Memory B cell (primary cell): ENCODE measurements at regions not wholly inside any gene's neighbourhood (a gene's known extent, or its start where the extent isn't known, plus 50 kb on each side); places are given as distances from the start of the nearest gene placed in this dataset.

Experiments
- ATAC-seq: fragments of 150-1000 bp; cut with Tn5 transposase; 2 replicates; pipeline ENCODE4 v1.10.0; 2021; ENCODE audit warnings: low read depth, mild to moderate bottlenecking, moderate library complexity
- DNase-seq, 2 donors: peaks; one replicate each; pipeline ENCODE4 v3.0.0; 2022; ENCODE audit warnings: low spot score in 2 of 2
- H3K27ac Mint-ChIP-seq: one replicate; pipeline ENCODE4 v1.8.0; 2022; ENCODE audit warnings: mild to moderate bottlenecking, moderate library complexity, mixed read lengths
- H3K27me3 Mint-ChIP-seq: one replicate; pipeline ENCODE4 v1.8.0; 2022; ENCODE audit warnings: mixed read lengths
- H3K36me3 Mint-ChIP-seq: one replicate; pipeline ENCODE4 v1.8.0; 2022; ENCODE audit warnings: mild to moderate bottlenecking, mixed read lengths
- H3K4me1 Mint-ChIP-seq: one replicate; pipeline ENCODE4 v1.8.0; 2022; ENCODE audit warnings: mixed read lengths
- H3K4me3 Mint-ChIP-seq: one replicate; pipeline ENCODE4 v1.8.0; 2022; ENCODE audit warnings: mild to moderate bottlenecking, moderate library complexity, mixed read lengths
- H3K9me3 Mint-ChIP-seq: one replicate; pipeline ENCODE4 v1.8.0; 2022; ENCODE audit warnings: mixed read lengths

DNA sequence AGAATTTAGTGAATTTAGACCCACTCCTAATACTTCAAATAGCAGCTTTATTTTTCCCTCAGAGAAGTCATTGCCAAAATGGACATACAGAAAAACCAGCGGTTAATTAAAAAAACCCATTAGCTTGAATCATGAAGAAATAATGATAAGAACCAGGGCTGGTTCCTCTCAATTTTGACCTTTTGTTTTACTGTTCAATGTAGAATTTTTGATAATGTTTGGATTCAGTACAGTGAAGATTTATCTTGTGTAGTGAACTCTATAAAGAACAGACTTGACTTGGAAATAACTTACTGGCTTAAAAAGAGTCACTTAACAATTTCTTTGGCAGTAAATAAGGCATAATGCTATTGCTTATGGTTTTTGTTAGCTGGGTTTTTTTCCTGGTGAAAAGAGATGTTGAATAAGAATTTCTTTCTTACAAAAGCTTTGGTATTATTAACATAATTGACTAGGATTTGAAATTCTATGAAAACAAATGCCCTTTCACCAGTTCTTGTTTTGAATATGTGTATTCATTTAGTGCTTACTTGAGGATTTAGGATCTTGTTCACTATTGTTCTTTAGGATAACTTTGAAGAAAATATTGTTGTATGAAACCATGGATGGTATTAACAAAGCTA, 73.4 kb upstream of the ITPRID2 start:
- no peak overlapping the region for H3K4me3 Mint-ChIP-seq
- no peak for ATAC-seq
- H3K9me3 Mint-ChIP-seq: no peaks in the 10 kb centered on the region
- H3K27ac Mint-ChIP-seq: no peak overlapping the region
- no peaks in the 10 kb centered on the region for H3K36me3 Mint-ChIP-seq
- no peaks in the 10 kb centered on the region for H3K4me1 Mint-ChIP-seq
- DNase-seq: no peak
- H3K27me3 Mint-ChIP-seq: peaks cover 3% of the 10 kb centered on the region

DNA sequence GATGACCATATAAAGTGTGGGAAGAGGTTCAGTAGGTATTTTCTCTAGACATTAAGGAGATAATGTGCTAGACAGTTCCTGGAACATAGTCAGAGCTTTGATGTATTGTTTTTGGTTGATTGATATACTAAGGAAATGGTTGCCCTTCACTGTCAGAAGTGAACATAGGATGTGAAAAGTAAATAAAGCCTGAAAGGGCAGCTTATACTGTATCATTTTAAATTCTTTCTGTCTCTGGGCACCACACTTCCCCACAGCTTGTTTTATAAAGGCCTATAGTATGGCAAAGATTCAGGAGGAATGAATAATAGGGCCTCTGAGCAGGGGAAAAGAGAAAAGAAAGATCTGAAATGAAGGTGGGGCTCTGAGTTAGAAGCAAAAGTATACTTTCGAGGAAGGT, 72.7 kb upstream of the ITPRID2 start:
- Mint-ChIP-seq H3K4me1 (no peaks in the 10 kb centered on the region), H3K27ac (no peak overlapping the region), H3K27me3 (peaks cover 2% of the 10 kb centered on the region), H3K36me3 (no peaks in the 10 kb centered on the region), H3K4me3 (no peak overlapping the region), H3K9me3 (no peaks in the 10 kb centered on the region)
- no peak for DNase-seq
- no peak for ATAC-seq

DNA sequence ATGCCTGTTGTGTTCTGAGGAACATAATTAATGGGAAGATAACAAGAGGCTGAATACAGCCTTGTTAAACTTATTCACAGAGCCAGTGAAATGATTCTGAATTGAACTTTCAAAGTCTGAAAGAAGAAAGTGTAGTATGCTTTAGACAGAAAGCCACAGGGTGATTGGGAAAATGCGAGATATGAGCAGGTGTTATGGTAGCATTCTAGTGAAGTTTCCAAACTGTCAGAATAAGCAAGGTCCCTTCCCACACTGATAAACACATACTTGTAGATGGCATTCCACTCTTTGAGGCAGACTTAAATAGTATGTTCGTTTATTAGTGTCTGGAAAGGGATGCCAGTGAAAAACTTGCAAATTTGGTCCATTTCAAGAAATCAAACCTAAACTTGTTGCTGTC, 70.5 kb upstream of the ITPRID2 start:
- H3K9me3 Mint-ChIP-seq: no peaks in the 10 kb centered on the region

DNA sequence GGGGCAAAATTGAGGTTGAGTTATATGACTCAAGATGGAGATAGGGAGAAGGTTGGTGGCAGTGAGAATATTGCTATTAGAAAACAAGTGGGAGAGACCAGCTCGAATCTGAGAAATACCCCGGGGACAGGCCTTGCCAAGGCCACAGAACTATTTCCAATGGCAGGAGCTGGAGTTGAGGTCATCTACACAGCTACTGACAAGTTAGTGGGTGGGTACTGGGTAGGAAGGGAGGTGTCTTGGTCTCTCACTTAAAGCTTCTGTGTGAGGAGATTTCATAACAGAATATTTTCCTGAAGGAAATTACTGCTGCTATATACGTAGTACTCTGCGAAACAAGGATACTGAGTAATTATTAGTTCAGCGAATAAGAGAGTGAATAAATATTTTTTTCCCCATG, 69.4 kb upstream of the ITPRID2 start:
- Mint-ChIP-seq H3K4me3 (no peak overlapping the region), H3K27me3 (peaks cover 2% of the 10 kb centered on the region), H3K9me3 (no peaks in the 10 kb centered on the region), H3K27ac (no peak overlapping the region), H3K36me3 (no peaks in the 10 kb centered on the region), H3K4me1 (no peaks in the 10 kb centered on the region)
- DNase-seq: no peak
- ATAC-seq: no peak

More for the DNA sequence above, 70.5 kb upstream of the ITPRID2 start:
- no peaks in the 10 kb centered on the region for H3K4me1 Mint-ChIP-seq
- H3K27me3 Mint-ChIP-seq: peaks cover 4% of the 10 kb centered on the region
- no peak for DNase-seq
- H3K4me3 Mint-ChIP-seq: no peak overlapping the region
- H3K27ac Mint-ChIP-seq: no peak overlapping the region
- H3K36me3 Mint-ChIP-seq: no peaks in the 10 kb centered on the region
- ATAC-seq: no peak

GRCh38 chr2:181823405-181823804, 68.1 kb upstream of the ITPRID2 start:
- Mint-ChIP-seq H3K4me3 (no peak overlapping the region), H3K4me1 (no peaks in the 10 kb centered on the region), H3K36me3 (no peaks in the 10 kb centered on the region), H3K27me3 (peaks cover 2% of the 10 kb centered on the region), H3K27ac (no peak overlapping the region), H3K9me3 (no peaks in the 10 kb centered on the region)
- DNase-seq: no peak
- no peak for ATAC-seq

DNA sequence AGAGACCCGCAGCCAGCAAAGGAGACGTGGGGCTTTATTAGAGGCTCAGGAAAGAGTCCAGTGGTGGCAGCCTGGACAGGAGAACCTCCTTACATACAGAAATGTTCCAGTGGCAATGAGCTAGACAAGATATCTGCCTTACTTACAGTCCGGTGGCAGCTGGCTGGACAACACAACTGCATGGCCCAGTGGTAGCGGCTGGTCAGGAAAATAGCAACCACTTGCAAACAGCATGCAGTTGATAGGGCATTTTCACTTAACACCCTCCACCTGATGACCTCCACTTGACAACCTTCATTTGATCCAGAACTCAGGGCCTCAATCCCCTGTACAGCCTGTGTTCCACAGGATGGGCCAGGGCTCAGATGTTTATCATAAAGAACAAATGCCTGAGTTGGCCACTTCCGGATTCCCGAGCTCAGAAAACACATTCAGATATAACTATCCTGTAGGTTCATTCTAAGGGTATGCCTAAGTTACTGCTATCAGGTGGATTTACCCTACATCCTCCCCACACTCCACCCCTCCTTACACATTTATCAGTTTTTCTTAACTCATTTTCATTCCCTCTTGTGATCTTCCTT, 63.3 kb upstream of the ITPRID2 start:
- peaks cover 9% of the 10 kb centered on the region for H3K27me3 Mint-ChIP-seq
- H3K9me3 Mint-ChIP-seq: no peaks in the 10 kb centered on the region
- DNase-seq: no peak
- no peak overlapping the region for H3K27ac Mint-ChIP-seq
- no peaks in the 10 kb centered on the region for H3K36me3 Mint-ChIP-seq
- no peak overlapping the region for H3K4me3 Mint-ChIP-seq
- no peak for ATAC-seq
- H3K4me1 Mint-ChIP-seq: no peaks in the 10 kb centered on the region

DNA sequence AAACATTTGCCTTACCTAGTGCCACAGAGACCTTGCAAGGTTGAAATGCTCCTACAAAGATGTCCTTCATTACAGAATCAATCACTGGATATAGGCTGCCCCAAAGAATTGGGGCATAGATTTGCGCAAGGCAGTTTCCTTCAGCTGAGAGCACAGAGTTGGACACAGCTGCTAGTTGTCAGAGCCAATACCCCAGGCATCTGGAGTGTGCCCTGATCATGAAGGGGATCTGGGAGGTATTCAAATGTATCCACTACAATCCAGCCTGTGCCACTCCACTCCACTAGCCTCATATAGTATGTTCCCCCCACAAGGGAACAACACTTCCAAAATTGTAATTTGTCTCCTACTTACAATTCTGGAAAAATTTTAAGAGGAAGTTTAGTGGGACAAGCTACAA, 62.3 kb upstream of the ITPRID2 start:
- Mint-ChIP-seq H3K27ac (no peak overlapping the region), H3K36me3 (no peaks in the 10 kb centered on the region), H3K27me3 (peaks cover 9% of the 10 kb centered on the region), H3K4me3 (no peak overlapping the region), H3K4me1 (no peaks in the 10 kb centered on the region), H3K9me3 (no peaks in the 10 kb centered on the region)
- ATAC-seq (no peak), DNase-seq (no peak)

- Mint-ChIP-seq H3K36me3 (no peaks in the 10 kb centered on the region), H3K9me3 (peaks cover 2% of the 10 kb centered on the region), H3K27me3 (peaks cover 12% of the 10 kb centered on the region)
Measured at GRCh38 chr2:181832015-181832414, 59.5 kb upstream of the ITPRID2 start.

GRCh38 chr2:181836583-181836982, 54.9 kb upstream of the ITPRID2 start:
- H3K9me3 Mint-ChIP-seq: peaks cover 2% of the 10 kb centered on the region
- H3K27me3 Mint-ChIP-seq: peaks cover 11% of the 10 kb centered on the region
- H3K4me3 Mint-ChIP-seq: no peak overlapping the region
- no peaks in the 10 kb centered on the region for H3K4me1 Mint-ChIP-seq
- no peak overlapping the region for H3K27ac Mint-ChIP-seq
- DNase-seq: no peak
- H3K36me3 Mint-ChIP-seq: no peaks in the 10 kb centered on the region
- ATAC-seq: no peak

More at GRCh38 chr2:181832015-181832414, 59.5 kb upstream of the ITPRID2 start:
- DNase-seq: no peak
- Mint-ChIP-seq H3K27ac (no peak overlapping the region), H3K4me1 (no peaks in the 10 kb centered on the region), H3K4me3 (no peak overlapping the region)
- no peak for ATAC-seq

GRCh38 chr2:181837563-181837962, 54.0 kb upstream of the ITPRID2 start:
- no peak for DNase-seq
- ATAC-seq: no peak
- Mint-ChIP-seq H3K9me3 (peaks cover 2% of the 10 kb centered on the region), H3K4me1 (no peaks in the 10 kb centered on the region), H3K27ac (no peak overlapping the region), H3K4me3 (no peak overlapping the region), H3K36me3 (no peaks in the 10 kb centered on the region), H3K27me3 (peaks cover 7% of the 10 kb centered on the region)

- ATAC-seq (no peak), DNase-seq (no peak)
- Mint-ChIP-seq H3K4me1 (no peaks in the 10 kb centered on the region), H3K36me3 (no peaks in the 10 kb centered on the region), H3K4me3 (no peak overlapping the region), H3K9me3 (no peaks in the 10 kb centered on the region), H3K27ac (no peak overlapping the region), H3K27me3 (peaks cover 9% of the 10 kb centered on the region)
Measured at GRCh38 chr2:181839811-181840210, 51.7 kb upstream of the ITPRID2 start.

DNA sequence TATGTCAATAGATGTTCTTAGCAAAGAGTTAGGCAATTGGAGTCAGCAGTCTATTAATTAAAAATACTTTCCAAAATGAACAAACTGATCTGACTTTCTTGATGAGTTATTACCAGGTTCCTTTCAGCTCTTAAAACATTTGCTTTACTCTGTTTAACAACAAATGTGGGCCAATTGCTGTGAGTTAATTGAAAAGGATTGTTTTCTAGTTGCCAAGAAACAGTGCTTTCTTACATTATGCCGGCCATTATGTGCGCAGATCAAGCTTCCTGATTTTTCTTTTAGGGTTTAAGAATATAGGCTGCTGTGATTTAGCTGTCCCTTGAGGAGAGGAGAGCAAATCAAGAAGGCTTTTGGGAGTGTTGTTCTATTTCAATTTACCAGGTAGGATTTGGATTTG, 50.5 kb upstream of the ITPRID2 start:
- Mint-ChIP-seq H3K9me3 (no peaks in the 10 kb centered on the region), H3K4me1 (no peaks in the 10 kb centered on the region), H3K4me3 (no peak overlapping the region), H3K27me3 (peaks cover 8% of the 10 kb centered on the region), H3K27ac (no peak overlapping the region), H3K36me3 (no peaks in the 10 kb centered on the region)
- DNase-seq (no peak), ATAC-seq (no peak)
